ENCODE measurements at regions not wholly inside any gene's neighbourhood (a gene's known extent, or its start where the extent isn't known, plus 50 kb on each side); places are given as distances from the start of the nearest gene placed in this dataset.
"Not testable (repeated sequence)": the region's sequence is repeated elsewhere in the genome, so short reads cannot be mapped to it uniquely, and the experiment has no call there.

DNA sequence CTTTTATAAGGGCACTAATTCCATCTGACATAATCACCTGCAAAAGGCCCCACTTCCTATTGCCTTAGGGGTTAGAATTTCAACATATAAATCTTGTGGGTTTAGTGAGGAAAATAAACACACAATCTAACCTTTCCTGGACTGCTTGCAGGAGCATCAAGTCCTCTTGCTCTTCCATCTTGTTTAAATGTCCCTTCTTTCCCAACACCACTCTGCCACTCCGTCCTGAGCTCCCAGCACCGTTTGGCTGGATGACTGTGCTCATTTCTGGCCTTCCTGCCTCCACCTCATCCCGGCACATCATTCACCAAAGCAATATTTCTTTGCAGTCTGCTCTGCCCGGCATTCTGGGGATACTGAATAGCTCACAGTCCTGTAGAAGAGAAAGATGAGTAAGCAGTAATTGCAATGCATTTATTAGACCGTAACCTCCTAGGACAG is 247.8 kb downstream of the BCL2 start:
- no peak for DNase-seq

DNA sequence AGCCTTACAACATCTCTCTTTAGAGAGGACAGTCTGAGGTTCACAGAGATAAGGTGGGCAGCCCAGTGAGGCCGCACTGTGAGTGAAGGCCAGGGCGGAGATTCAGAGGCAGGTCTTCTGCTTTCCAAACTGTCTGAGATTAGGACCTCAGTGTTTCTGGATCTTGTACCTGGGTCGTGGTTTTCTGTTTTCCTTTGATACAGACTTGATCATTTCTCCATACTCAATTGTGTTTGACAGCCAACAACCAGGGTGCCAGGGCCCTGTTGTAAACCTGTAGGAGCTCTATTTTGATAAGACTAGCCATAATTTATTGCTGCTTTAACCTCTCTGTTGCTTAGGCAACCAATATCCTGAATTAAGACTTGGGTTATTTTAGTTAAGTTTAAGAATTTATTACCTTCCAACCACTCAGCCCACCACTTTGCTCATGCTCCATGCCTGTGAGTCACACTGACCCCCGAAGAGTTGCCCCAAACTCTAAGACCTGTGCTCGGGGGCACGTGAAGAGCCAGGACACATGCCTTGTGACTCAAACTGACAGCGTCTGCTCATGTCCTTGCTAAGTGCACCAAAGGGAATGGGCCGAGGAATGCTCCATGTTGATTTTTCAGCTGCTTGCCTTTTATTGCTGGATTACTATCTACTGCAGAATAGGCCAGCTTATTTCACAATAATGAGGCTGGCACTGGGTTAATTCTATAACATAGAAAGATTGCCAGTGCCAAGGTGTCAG is 248.6 kb downstream of the BCL2 start:
- no peak for DNase-seq

DNA sequence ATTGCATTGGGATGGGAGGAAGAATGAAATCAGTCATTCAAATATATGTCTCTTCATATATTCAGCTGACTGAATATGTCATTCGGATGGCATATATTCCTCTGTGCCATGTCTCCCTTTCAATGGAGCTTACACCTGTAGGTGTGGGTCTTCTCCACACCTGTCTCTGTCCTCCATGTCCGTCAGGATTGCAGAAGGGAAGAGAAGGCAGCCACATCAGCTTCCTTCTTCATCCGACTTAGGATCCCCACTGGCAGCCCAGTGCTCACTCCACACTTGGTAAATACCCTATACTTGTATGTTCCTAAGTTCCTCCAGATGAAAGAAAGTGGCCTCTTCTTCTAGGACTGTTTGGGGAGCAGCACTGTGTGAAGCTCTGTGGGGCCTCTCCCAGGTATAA is 250.1 kb downstream of the BCL2 start:
- no peak for DNase-seq

DNA sequence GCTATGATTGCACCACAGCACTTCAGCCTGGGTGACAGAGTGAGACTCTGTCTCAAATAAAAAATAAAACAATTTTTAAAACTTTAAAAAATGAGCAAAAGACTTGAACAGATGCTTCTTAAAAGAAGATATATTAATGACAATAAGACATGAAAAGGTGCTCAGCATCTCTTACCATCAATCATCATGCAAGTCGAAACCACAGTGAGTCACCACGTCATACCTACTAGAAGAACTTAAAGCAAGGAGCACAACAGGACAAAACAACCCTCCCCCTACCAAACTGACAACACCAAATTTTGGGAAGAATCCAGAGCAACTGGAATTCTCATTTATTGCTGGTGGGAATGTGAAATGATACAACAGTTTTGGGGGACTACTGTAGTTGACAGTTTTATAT is 251.6 kb downstream of the BCL2 start:
- DNase-seq = peak; percentile 26

DNA sequence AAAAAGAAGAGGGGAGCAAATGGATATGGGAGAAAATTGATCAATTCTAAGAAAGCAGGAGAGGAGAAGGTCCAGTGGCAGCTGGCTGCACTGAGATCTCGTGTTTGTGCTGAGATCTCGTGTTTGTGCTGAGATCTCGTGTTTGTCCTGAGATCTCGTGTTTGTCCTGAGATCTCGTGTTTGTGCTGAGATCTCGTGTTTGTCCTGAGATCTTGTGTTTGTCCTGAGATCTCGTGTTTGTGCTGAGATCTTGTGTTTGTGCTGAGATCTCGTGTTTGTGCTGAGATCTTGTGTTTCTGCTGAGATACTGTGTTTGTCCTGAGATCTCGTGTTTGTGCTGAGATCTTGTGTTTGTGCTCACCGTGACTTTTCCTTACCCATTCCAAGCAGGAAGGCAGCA is 254.4 kb downstream of the BCL2 start:
- DNase-seq = no peak

DNA sequence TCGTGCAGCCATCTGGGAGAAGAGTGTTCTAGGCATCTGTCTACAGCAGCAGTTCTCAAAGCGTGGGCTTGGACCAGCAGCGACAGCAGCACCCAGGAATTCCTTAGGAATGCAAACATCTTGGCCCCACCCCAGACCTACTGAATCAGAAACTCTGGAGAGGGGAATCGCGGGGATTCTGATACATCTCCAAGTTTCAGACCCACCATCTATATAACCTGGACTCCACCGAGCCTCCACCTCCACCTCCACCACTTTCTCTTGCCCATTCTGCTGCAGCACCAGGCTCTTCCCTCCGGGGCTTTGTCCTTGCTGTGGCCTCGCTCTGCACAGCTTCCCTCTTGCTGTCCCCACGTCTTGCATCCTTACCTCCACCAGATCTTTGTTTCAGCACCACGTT is 256.4 kb downstream of the BCL2 start:
- DNase-seq = peak; percentile 40

DNA sequence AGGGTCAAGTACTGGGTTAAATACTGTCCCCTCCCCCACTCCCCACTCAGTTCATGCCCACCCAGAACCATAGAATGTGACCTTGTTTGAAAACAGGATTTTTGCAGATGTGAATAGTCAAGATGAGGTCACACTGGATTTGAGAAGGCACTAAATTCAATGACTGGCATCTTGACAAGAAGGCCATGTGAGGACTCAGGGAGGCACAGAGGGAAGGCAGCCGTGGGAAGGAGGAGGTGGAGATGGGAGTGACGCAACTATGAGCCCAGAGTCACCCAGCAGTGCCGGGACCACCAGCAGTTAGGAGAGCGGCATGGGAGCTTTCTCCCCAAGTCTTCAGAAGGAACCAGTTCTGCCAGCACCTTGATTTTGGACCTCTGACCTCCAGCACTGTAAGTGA is 257.3 kb downstream of the BCL2 start:
- no peak for DNase-seq

DNA sequence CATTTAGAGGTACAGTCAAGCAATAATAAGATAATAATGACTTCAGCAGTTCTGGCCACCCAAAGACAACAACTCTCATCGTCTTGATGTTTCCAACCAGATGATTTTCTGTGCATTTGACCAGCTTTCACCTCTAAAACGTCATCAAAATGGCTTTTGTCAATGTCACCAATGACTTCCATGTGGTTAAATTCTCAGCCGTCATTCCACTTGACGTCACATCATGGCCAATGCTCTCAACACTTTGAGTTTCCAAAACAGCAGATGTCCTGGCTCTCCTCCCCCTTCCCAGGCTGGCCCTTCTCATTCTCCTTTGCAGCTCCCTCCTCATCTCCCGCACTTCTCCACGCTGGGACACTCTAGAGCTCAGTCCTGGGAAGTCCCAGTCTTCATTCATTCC is 258.3 kb downstream of the BCL2 start:
- DNase-seq = no peak

DNA sequence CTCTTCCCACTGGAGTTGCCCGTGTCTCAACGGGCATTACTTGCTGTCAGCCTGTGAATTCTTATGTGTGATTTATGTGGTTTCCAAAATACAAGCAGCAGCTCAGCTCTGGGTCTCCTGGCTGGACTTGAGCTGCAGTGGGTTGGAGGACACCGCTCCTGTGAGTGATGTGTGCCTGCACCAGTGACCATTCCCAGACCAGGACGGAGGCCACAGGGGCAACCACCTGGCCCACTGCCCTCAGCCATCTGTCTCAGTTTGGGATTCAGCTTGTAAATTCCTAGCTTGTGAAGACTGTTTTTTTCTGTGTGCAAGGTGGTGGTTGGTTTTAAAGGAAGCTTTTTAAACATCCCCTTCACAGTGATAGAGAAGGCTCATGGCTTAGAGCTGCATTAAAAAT is 261.0 kb downstream of the BCL2 start:
- no peak for DNase-seq

DNA sequence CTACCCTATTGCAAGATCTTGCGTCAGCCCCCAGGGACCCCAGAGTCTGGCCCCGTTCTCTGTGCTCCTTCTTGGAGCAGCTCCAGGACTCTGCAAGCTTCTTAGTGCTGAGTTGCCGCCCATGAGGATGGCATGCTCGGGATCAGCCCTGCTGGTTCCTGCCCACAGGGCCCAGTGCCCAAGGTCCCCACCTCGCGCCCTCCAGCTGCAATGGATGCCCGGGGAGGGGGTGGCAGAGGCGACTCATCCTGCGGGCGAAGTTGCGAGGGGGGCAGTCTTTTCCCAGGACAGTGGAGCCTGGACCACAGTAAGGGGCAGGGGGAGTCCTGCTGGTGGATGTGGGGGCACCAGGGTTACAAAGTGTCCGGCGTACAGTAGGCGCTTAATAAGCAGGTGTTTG is 261.9 kb downstream of the BCL2 start:
- no peak for DNase-seq

DNA sequence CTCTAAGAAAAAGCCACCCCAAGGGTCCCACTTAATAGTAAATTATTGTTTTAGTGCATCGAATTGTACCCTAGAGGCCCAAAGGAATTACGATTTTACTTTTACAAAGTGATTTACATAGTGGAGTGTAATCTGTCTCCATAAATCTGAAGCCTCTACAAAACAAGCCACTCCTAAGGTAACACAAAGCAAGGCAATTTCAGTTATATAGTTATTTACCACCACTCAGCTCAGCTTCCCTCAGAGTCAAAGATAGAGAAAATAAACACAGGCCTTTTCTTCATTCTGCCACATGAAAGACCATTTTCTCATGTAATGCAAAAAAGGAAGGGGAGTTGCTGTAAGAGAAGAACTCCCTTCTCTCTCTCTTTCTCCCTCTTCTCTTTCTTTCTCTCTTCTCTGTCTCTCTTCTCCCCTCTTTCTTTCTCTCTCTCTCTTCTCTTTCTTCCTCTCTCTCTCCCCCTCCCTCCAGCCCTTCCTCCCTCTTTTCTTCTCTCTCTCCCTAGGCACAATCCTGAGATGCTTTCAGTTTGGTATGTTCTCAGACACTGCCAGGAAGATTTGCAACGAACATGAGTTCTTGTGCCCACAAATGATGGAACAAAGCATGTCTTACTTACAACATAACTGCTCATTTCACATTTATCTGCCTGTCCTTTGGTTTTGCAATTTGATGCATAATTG is 264.5 kb downstream of the BCL2 start:
- no peak for DNase-seq

DNA sequence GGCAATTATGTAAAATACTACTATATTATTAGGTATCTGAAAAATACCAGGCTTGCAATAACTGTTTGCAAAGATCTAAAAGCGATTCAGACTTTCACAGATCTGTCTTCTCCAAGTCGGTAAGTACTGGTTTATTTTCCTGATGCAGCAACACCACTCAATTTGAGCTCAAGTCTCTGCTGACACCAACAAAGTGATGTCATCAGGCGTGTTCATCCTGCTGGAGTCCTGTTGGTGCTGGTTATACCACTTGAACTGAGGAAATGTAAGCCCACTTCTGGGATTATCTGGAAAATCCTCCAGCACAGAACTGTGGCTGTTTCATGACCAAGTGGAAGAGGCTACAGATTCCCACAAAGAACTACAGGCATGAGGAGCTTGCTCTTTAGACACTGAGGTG is 267.6 kb downstream of the BCL2 start:
- DNase-seq = no peak

DNA sequence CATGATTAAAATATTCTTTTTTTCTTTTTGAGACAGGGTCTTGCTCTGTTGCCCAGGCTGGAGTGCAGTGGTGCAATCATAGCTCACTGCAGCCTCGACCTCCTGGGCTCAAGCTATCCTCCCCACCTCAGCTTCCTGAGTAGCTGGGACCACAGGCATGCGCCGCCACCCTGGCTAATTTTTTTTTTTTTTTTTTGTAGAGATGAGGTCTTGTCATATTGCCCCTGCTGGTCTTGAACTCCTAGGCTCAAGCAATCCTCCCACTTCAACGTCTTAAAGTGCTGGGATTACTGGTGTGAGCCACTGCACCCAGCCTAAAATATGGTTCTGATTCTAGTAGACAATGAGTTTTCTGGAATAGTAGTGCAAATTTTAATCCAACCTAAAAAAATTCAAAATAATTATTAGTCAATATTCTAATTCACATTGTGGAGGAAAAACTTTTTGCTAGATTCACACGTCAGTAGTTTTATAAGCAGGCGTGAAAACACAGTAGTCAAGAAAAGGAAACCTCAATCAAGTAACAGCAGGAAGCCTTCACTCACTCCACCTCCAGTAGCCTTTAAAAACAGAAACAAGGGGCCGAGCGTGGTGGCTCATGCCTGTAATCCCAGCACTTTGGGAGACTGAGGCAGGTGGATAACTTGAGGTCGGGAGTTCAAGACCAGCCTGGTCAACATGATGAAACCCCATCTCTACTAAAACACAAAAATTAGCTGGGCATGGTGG is 268.7 kb downstream of the BCL2 start:
- not testable (repeated sequence) for DNase-seq

DNA sequence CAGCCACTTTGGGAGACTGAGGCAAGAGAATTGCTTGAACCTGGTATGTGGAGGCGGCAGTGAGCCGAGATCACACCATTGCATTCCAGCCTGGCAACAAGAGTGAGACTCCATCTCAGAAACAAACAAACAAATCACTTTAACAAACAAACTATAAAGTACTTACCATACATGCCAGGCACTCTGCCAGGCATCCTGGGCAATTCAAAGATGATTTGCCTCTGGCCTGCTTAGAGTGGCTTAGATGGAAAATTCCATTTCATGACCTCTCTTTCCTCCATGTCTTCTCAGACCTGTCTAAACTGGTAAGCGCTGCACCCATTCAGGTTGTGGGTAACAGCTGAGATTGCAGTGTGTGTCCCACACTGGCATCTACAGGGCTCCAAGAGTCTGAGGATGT is 273.2 kb downstream of the BCL2 start:
- DNase-seq = no peak

DNA sequence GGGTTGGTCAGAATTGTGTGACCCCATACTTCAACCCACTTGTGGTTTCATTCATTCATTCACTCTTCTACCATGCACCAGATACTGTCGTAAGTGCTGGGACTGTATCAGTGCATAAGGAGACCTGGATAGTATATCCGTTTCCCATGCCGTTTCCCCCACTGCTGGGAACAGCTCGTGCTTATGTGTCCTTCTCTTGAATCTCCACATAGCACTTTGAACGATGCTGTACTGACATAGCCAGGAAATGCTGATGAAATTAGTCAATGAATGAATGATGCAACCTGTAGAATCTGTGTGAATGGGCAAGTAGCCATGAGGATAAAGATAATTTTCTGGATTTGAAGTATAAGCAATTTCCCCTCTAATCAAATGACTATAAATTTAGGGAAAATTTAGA is 276.1 kb downstream of the BCL2 start:
- DNase-seq = peak; percentile 23

DNA sequence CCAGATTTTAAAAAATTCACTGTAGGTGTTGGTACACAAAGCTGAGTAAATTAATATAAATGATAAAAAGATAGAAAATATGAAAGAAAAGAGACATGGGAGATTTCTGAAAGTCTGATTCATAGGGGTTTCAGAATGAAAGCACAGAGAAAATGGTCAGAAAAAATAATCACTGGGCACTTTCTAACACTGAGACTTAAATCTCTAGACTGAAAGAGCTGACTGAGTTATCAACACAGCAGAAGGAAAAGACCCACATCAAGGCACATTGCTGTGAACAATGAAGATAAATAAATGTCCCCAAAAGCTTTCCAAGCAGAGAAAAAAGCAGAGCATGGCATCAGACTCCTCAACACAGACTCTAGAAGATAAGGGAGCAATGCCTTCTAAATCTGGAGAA is 277.2 kb downstream of the BCL2 start:
- DNase-seq = no peak

DNA sequence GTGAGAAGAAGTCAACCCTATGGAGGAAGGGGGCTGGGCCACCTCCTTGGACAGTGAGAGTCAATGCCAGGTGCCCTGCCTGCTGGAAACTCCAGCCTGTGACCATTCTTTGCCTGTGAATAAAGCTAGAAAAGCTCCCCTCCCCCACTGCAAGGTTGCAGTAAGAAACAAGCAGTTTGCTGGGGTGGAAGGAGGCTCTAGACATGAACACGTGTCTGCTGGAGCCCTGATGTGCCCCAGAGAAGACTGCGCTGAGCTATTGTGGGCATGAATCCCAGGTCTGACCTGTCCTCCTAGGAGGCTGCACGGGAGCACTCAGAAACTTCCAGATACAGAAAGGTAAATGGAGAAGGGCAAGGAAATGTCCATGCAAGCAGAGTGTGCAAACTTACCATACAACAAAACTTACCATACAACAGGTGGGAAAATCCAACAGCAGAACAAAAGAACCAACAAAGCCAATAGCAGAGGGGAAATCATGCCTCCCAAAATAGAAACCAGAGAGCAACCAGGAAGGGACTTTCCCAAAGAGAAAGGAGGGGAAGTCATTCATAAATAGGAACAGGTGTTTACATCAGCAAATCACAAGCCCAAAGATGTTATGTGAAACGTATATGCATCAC is 278.7 kb downstream of the BCL2 start:
- no peak for DNase-seq

DNA sequence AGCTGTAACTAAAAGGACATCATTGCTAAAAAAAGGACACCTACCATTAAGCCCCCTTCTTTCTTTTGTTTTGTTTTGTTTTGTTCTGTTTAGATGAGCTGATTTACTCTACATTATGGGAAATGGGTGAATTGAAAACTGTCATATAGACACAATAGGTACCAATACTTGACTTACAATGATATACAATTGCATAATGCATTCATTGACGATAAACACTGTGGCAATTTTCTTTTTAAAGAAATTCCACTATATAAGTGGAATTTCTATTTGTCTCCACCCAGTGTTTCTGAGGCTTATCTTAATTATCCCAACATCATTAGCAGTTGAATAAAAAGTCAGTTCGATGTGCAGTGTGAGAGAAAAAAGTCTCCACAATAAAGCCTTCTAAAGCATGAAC is 282.1 kb downstream of the BCL2 start:
- no peak for DNase-seq

DNA sequence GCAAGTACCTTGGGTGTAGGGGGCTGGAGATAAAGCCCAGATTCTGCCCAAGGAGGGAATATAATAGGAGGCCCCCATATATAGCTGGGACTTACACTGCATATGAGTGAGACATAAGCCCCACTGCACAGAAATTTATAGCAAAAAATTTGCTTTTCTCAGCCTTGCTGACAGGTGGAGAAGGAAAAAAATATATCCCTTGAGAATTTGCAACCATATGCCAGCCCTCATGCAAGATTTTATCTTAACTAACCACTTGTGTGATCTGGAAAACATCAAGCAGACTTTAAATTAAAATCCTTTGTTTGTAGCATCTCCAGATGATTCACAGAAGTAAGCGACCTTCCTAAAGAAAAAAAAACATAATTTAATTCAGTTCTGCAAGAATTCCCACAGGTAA is 288.2 kb downstream of the BCL2 start:
- no peak for DNase-seq
